Hippocampal formation (tissue), 2 donors: ENCODE measurements at regions not wholly inside any gene's neighbourhood (a gene's known extent, or its start where the extent isn't known, plus 50 kb on each side); places are given as distances from the start of the nearest gene placed in this dataset.

ENCODE experiments used
- DNase-seq, 2 donors: peaks; one replicate each; lab custom pipeline; 2025; lab: John Stamatoyannopoulos, UW

DNA sequence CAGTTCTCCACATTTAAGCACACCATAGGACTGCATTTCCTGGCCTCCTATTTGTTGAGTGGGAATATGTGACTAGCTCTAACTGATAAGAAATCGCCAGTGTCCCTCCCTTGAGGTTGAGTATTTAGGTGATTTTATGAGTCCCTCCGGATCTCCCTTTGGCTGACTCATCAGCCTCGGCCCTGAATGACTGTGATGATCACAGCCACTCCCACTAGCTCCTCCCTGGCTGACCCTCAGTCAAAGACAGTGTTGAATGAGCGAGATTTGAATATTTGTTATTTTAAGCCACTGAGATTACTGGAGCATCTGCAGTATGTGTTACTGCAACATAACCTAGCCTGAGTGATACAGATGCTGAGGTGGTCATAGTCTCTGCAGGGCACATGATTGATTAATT is 515.3 kb downstream of the EPHB1 start:
- DNase-seq: no peak

DNA sequence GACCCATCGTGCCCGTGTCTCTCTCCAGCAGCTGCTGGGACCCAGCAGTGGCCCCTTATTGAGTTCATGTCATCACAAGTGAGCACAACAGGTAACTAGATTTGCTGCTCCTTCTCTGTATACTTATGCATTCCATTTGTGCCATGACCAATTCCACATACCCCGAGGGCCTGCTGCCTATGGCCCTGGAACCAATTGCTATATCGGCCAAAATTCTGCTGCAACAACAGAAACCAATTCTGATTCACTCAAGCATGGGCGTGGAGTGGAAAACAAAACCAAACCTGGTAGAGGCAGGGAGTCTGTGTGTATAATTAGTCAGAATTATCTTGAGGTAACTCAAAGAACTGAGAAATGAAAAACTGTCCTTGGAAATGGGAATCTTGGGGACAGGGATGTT is 516.6 kb downstream of the EPHB1 start:
- DNase-seq: no peak

DNA sequence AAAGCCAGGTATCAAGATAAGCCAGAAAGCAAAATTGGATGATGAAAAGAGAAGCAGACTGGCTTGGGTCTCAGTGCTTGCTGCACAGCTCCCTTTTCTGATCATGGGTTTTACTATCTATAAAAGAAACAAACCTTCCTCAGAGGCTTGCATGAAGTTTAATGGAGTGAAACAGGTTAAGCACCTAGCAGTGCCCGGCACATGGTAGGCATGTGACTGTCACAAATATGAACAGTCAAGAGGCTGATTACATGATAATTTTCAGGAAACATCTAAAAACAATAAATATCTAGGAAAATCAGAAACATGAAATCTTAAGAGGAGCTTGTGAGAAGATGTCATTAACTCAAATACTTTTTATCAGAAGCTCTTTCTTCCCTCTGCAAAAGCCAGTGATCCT is 519.2 kb downstream of the EPHB1 start:
- no peak for DNase-seq

DNA sequence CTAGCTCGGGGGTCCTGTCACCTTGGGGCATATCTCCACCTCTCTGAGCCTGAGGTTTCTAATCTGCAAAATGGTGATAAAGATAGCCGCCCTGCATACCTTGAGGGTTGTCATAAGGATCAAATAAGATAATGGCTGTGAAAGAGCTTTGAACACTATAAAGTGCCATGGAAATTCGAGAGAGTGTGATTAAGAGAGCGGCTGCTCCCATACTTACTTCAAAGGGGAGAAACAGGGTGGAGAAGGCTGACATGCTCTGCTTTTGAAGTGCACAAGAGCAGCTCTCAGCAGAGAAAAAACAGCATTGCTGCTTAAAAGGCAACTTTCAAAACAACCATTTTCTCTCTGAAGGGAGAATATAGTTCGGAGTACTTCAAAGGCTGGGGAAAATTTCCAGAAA is 529.2 kb downstream of the EPHB1 start:
- DNase-seq: no peak

DNA sequence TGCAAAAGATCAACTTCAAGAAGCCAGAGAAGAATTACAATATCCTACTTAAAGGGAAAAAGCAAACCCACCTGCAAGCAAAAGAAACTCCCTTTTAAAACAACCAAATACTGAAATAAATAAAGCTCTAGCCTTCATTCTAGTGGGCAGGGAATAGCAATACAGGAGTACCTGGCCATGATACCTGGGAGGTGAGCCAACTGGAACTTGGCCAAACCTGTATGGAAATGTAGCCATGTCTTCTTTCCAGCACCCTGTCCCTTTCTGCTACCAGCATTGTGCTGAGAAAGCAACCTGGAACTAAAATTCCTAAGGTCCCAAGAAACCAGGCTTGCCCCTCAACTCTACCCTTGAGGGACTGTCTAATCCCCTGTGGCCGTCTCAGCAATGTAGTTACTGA is 530.0 kb downstream of the EPHB1 start:
- no peak for DNase-seq

DNA sequence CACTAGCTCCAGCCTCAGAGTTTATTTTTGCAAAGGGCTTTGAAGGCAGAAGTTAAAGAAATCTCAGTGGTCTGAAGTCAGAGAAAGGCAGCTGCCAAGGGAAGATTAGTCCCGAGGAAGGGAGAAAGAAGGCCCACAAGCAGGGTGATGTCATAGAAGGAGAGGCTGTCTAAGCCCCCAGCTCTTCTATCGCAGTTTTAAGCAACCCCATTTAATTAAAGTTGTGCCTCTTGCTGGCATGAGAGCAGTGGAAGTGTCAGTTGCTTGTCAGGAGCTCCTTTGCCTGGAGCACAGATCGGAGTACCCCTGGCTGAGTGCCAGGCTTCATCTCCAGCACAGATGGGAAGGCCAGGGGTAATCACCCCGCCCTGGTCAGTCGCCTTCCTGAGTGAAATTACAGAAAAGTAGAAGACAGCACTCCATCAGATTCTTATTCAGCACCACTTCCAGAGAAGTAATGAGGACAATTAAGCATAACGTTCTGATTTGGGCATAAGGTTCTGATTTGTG is 530.7 kb downstream of the EPHB1 start:
- no peak for DNase-seq

DNA sequence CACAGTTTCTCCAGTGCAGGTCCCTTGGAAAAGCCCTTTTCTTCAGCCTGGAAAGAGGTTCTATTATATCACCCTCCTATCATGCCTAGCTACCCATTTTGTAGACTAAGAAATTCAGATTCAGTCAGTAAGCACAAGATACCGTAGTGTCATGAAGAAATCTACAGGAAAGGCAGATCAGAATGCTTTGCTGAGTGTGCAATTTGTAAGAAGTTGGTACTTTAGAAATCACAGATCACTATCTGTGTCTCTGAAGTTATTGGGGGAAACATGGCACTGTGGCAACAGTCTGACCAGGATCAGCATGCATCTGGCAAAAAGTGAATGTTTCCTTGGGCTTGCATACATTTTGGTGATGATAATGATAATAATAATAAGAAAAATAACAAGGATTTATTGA is 531.8 kb downstream of the EPHB1 start:
- no peak for DNase-seq

DNA sequence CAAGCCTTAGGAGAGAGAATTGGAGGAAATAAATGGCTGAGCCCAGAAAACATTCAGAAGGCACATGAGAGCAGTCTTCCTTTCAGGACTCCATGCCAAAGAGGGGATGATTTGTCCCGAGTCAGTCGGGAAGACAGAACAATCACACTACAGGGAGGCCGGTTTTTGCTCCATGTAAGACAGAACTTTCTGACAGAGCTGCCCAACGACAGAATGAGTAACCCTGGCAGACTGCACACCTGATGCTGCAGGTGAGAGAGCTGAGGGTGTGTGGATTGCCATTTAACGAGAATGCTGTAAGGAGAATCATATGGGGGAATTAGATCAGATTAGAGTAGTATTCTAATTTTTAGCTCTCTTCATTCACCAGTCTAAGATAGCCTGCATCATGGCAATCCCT is 533.0 kb downstream of the EPHB1 start:
- DNase-seq: no peak

DNA sequence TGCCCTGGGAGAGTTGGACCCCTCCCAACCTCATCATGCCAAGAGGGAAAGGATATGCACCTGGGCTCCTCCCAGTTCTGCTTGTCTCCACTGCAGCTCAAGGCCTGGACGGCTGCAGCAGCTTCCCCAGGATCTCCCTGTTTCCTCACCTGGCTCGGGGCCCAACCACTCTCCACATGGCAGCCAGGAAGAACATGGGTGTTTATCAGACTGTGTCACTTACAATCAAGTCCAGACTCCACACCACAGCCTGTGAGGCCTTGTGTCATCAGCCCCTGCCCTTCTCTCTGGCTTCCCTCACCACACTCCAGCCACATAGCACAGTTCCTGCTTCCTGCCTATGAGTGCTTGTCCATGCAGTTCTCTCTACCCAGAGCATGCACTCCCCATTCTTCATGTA is 534.4 kb downstream of the EPHB1 start:
- no peak for DNase-seq

DNA sequence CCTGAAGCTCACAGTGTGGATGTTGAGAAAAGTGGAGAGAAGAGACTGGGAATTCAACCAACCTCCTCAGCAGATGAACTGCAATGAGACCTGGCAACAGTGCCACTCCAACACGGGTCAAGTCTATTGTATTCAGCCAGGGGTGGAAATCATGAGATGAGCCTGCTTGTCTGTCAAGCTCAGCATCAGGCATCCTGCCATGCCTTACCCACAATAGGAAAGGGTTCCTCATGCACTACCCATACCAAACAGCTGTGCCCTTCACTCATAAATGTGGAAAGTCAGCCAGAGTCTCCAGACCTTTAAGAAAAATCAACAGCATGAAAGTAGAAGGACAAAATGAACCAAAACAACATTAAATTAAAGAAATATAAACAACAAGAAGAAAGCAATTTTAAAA is 542.1 kb downstream of the EPHB1 start:
- DNase-seq: no peak

DNA sequence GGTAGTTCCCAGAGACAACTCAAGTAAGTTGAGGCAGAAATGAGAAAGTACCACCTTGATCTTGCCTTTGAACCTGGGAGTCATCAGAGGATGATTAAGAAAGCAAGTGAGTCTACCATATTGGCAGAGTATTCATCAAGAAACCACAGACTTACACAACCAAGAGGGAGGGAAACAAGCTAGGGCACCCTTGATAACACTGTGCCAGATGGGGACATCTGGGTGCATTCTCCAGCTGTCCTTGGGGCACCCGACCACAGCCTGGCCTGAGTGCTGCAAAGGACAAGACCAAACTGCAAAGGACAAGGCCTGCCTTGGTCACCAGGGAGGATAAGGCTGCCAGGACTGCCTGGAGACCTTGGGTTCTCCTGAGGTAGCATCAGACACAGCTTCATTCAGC is 553.6 kb downstream of the EPHB1 start:
- no peak for DNase-seq

DNA sequence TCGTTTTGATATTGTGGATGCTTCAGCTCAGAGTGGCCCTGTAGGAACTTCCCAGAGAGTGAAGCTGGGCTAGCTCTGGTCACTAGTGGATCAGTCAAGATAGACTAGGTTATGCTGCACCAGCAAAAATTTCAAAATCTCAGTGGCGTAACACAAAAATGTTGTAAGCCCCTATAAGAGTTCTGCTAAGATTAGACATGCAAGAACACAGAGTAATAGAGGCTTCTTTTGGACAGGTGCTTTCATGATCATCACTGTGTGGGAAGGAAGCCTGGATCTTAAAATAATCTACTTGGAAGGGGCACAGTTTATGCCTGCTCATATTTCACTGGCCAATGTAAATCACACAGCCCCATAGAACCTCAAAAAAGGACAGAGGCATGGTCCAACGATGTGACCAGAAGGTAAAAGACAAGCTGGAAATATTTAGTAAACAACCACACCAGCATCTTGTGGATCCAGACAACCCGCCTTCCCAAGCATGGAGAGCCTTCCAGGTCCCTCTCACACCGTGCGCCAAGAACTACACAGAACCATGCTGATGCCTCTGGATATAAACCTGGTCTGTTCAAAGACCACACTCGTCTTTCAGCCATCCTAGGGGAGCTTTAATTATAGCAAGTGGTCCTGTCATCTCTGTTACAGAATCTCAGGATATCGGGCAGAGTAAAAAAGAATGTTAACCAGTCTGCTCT is 554.3 kb downstream of the EPHB1 start:
- DNase-seq: no peak

DNA sequence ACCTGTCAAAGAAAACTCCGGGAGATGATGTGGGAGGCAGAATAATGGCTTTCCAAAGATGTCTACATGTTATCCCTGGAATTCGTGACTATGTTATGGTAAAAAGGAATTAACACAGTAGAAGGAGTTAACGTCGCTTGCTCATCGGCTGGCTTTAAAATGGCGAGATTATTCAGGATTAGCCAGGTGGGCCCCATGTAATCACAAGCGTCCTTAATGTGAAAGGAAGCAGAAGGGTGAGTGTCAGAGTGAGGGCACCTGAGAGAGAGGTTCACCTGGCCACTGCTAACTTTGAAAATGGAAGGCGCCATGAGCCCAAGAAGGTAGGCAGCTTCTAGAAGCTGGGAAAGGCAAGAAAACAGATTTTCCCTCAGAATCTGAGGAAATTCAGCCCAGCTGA is 557.2 kb downstream of the EPHB1 start:
- DNase-seq: no peak

DNA sequence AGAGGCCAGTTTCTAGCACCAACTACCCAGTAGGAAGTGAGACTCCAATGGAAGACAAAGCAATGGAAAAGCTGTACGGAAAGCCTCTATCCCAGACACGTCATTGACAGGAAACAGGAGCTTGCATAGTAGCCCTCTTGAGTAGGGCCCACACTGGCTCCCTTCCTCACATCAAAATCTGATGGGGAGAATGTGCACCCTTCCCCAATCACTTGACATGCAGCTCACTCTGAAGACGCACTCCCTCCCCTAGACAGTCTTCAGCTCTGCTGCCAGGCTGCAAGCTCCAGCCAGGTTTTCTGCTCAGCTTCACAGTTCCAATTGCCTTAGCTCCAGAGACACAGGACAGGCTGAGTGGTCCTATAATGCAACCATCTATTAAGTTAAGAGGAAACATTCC is 567.8 kb downstream of the EPHB1 start:
- DNase-seq: no peak

DNA sequence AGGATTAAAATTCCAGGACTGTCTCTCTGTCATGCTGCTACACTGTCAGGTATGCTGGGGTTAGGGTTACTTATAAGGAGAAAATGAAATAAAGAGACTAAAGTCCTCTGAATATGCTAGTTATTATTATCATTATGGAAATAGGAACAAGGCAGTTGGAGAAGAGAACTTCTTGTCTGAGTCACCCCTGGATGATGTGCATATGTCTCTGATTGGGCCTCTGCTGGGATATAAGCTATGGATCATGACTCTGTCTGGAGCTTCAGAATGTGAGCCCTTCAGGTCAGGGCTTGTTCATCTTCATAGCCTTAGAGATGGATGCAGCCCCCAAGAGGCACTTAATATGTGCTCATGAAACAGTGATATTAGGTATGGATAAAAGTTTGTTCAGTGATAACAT is 569.6 kb downstream of the EPHB1 start:
- no peak for DNase-seq

DNA sequence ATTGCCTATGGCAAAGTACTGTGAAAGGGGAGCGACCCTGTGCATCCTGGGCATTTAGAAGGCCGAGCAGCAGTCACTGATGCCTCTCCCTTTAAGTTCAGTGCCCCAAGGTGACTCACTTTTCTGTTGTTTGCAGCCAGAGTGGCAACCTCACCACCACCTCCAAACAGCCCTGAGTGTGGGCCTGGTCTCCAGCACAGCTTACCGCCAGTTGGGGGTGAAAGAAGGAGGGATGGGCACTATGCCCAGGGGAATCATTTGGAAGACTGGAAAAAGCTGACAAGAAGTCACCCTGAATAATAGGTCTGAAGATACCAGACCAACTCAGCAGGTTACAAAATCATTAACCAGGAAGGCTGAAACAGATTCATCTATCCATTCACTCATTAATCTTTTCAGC is 571.8 kb downstream of the EPHB1 start:
- no peak for DNase-seq

DNA sequence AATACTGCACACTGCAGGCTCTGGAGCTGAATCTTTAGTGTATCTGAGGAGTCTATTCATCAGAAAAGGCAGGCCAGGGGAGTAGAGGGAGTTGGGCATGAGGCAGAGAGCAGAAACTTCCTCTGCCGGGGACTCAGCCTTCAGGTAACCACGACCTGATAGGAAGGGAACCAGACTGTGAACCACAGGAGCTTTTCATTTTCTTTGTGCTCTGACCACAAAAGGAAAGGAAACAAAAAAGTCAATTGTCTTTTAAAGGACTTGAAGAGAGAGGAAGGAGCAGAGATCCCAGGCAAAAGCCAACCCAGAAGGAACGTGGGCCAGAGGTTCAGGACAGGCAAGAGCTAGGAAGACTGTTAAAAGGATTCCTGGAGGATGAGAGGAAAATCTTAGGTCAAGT is 573.3 kb downstream of the EPHB1 start:
- DNase-seq: no peak

DNA sequence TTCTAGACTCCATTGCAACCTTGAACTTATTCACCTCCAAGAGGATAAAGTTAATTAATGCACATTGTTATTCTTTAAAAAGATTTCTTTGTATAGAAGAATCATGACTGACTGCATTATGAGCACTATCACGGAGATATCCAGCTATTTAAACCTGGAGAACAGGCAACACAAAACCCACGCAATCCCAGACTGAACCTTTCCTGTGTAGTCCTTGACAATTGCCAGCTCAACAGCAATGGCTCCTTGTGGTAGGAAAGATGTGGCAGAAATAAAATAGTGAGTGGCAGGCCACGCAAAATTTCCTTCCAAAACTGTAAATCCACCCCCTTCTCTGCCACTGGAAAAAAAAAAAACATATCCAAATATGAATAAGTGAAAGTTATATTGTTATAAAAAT is 573.7 kb downstream of the EPHB1 start:
- no peak for DNase-seq

DNA sequence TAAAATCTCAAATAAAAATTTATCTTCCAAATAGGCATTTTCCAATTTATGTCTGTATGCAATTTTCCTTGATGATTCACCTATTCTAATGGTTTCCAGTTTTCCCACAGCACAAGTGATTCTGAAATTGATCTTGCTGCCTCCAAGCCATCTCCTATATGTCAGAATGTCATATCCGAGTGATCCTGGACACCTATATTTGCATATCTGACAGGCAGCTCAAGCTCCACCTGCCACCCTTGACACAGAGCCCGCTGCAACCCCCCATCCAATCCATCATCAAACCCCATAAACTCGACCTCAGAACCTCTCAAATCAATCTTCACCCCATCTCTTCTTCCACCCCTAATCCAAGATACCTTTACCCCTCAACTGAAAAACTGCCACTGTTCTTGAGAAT is 579.5 kb downstream of the EPHB1 start:
- no peak for DNase-seq

DNA sequence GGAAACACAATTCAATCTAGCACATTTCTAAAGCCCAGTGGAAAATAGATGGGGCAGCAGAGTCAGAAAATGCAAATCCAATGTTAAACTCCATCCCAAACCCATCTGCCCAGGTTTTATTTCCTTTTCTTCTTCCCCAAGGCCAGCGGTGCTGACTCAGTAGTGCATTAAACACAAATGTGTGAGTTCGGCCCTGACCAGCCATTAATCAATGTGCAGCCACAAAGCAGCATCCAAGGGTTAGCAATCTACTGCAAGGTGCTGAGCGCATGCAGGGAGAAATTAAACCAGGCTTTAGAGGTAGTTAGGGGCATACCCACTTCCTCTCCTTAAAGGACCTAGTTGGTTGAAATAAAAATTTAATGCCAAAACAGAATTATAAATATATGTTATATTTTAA is 583.3 kb upstream of the PPP2R3A start:
- DNase-seq: no peak

DNA sequence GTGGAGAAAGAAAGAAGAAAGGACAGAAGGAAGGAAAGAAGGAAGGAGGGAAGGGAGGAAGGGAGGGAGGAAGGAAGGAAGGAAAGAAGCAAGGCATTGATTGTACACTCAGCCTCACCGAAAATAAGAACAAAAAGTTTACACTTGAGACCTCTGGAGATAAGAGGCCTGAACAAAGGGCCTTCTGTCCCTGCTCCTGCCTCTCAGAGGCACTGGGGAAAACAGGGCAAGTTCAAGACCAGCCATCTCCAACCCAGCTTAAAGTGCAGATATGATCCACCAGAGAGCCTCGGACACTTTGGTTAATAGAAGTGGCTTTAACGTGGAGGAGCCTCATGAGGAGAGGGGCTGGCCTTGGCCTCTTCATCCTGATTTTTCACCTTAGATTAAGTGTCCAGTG is 582.9 kb upstream of the PPP2R3A start:
- no peak for DNase-seq

DNA sequence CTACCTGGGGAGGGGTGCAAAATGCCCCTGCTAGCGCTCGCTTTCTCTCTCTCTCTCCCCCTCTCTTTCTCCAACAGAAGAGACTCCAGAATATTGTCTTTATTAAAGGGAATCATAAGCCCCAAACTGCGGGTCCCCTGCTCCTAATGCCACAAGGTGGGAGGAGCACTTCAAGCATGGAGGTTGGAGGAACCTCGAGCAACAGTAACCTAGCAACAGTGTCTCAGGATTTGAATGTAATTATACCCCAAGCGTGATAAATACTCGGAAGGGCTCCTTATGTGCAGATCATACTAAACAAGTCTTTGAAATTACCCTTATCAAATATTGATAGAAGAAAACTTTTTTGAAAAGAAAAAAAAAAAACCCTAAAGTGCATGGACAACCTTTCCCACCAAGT is 582.2 kb upstream of the PPP2R3A start:
- no peak for DNase-seq

DNA sequence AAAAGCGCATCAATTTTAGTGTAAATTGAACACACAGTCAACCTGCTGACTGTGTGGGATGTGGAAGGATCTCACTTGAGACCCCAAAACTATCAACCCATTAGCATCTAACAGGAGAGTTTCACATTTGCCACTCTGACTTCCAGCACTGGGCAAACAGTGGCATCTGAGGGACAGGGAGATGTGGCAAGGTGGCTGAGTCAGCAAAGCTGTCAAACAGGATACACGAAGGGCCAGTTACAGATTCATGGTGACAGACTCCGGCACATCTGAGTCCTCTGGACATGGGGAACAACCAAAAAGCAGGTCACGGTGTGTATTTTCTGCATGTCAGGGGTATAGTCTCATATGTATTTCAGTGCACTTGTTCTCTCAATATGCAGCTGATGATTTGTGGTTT is 573.4 kb upstream of the PPP2R3A start:
- no peak for DNase-seq

DNA sequence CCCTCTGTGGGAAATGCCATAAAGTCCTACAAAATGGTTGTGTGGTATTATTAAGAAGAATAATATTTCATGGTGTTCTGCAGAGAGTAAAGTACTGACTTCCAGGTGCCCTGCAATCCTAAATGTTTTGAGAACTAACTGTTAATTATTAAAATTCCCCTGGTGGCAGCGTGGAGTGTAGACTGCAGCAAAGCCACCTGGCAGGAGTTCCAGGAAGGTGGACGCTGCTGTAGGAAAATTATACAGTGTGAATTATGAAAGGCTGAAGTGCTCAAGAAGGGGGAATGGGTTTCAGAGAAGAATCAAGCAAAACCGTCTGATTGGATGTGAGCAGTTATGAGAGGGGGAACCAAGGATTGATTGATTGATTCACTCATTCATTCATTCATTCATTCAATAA is 572.4 kb upstream of the PPP2R3A start:
- no peak for DNase-seq
